BJ (cell line): ENCODE measurements at regions not wholly inside any gene's neighbourhood (a gene's known extent, or its start where the extent isn't known, plus 50 kb on each side); places are given as distances from the start of the nearest gene placed in this dataset.

ENCODE experiments used
- CTCF ChIA-PET: fragments of 350-600 bp; formaldehyde crosslinking; extraction: SDS; loops from one replicate; lab custom pipeline; 2021; ENCODE audit warnings: antibody characterized with exemption, inconsistent platforms; lab: Yijun Ruan, JAX
- POLR2A ChIA-PET: fragments of 300-600 bp; sonication (Branson Sonifier 250); formaldehyde crosslinking; extraction: SDS; loops from one replicate; lab custom pipeline; 2021; ENCODE audit warnings: antibody characterized with exemption; lab: Charles Lee
- DNase-seq: peaks from one replicate; pipeline ENCODE4 v3.0.0-alpha.2; 2011; ENCODE audit warnings: low read depth
- H3K27me3 ChIP-seq: 2 replicates; pipeline ENCODE4 v1.6.0; 2011; ENCODE audit warnings: low read length; ENCODE audit not compliant: control insufficient read depth, insufficient read depth
- H3K36me3 ChIP-seq: 2 replicates; pipeline ENCODE4 v1.5.1; 2011; ENCODE audit warnings: low read length; ENCODE audit not compliant: control insufficient read depth, insufficient read depth
- H3K4me3 ChIP-seq: 2 replicates; pipeline ENCODE4 v1.5.1; 2011; ENCODE audit warnings: low read depth, mild to moderate bottlenecking, control low read depth, low read length
- TF ChIP-seq, protein P1 (sequence below): IDR thresholded peaks from 2 replicates; pipeline ENCODE4 v1.5.1; 2011; ENCODE audit warnings: low read depth, mild to moderate bottlenecking, control low read depth, inconsistent platforms, low read length, moderate library complexity; ENCODE audit not compliant: insufficient read depth

DNA sequence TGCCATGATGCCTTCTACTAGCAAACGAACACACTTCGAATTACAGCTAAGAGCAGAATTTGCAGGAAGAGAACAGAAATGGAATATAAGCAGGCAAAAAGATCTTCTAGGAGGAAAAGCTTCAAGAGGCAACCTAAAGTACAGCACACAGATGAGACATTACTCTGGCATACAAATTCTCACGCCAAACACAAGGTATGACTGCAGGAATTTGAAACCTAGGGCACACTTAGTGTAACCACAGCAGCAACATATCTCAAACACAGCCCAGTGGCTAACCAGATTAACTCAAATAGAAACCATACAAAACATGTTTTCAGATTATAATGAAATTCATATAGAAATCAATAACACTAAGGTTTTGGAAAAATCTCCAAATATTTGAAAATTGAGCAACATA lies 481.0 kb upstream of the RGMB start:
- TF ChIP-seq, protein P1, sequence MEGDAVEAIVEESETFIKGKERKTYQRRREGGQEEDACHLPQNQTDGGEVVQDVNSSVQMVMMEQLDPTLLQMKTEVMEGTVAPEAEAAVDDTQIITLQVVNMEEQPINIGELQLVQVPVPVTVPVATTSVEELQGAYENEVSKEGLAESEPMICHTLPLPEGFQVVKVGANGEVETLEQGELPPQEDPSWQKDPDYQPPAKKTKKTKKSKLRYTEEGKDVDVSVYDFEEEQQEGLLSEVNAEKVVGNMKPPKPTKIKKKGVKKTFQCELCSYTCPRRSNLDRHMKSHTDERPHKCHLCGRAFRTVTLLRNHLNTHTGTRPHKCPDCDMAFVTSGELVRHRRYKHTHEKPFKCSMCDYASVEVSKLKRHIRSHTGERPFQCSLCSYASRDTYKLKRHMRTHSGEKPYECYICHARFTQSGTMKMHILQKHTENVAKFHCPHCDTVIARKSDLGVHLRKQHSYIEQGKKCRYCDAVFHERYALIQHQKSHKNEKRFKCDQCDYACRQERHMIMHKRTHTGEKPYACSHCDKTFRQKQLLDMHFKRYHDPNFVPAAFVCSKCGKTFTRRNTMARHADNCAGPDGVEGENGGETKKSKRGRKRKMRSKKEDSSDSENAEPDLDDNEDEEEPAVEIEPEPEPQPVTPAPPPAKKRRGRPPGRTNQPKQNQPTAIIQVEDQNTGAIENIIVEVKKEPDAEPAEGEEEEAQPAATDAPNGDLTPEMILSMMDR = no peak
- Histone ChIP-seq H3K27me3 (no peaks in the 10 kb centered on the region), H3K4me3 (no peak overlapping the region), H3K36me3 (no peaks in the 10 kb centered on the region)
- CTCF ChIA-PET = interaction anchor here (0.9 to 1.2 kb wide), 3 partner anchors 9 to 348 kb away, joined by 3 read pairs; no protein-coding TSS in a partner anchor
- DNase-seq = no peak
- POLR2A ChIA-PET = no interaction called here

DNA sequence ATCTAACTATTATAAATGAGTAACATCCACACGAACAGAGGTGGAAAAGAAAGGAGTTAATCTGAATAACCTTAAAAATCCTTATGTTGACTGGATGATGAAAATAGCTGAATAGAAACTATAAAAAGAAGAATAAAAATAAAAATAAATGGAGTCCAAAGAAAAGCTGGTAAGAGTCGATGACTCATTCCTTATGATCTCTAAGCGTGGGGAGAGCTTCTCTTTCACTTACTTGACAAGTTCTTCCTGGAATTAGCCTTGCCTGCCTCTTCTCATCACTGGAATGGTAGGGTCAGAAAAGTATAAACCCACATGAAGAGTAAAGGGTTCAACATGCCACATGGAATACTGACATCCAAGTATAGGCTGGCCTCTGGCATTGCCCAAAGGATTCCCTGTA lies 477.0 kb upstream of the RGMB start:
- H3K27me3 ChIP-seq = no peaks in the 10 kb centered on the region
- TF ChIP-seq, protein P1 = no peak
- ChIA-PET CTCF (no interaction called here), POLR2A (no interaction called here)
- H3K36me3 ChIP-seq = no peaks in the 10 kb centered on the region
- no peak for DNase-seq
- no peak overlapping the region for H3K4me3 ChIP-seq

DNA sequence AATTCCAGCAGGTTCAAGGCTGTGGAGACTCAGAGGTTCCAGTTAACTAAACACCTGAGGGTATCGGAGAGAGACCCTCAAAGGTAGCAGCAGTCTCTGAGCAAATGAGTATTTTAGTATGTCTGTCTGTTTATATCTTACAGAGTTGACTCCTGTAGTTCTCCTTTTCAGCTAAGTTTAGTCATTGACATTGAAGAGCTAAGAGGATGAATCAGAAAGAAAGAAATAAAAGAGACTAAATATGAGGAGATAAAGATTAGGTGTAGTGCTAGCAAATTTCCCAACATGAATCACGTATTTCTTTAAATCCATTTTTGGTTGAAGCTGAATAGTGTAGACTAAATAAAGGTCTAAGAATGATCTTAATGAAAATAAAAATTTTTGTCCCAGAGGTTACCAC lies 474.0 kb upstream of the RGMB start:
- TF ChIP-seq, protein P1 = no peak
- no peaks in the 10 kb centered on the region for H3K27me3 ChIP-seq
- no peak for DNase-seq
- no peak overlapping the region for H3K4me3 ChIP-seq
- H3K36me3 ChIP-seq = no peaks in the 10 kb centered on the region
- POLR2A ChIA-PET = no interaction called here
- CTCF ChIA-PET = interaction anchor here (0.7 kb wide), 1 partner anchor 24 kb away, joined by 3 read pairs; no protein-coding TSS in a partner anchor

DNA sequence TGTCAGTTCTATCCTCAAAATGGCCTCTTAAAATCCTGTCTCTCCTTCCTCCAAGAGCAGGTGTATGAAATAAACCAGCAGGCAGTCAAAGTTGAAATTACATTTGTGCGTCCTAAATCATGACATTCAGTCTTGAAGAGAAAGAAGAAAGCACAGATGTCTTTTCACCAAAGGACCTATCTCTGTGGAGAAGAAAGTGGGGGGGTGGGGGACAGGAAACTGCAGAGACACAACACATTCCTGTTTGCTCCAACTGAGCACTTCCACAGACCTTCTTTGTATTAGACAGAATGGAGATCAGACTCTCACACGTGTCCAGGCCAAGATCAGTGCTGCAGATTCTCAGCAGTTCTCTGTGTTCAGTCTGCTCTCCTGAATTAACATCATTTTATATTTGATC lies 471.9 kb upstream of the RGMB start:
- TF ChIP-seq, protein P1 = no peak
- Histone ChIP-seq H3K4me3 (no peak overlapping the region), H3K27me3 (no peaks in the 10 kb centered on the region), H3K36me3 (no peaks in the 10 kb centered on the region)
- ChIA-PET POLR2A (no interaction called here), CTCF (interaction anchor here (0.7 kb wide), 1 partner anchor 9 kb away, joined by 3 read pairs; no protein-coding TSS in a partner anchor)
- DNase-seq = no peak

DNA sequence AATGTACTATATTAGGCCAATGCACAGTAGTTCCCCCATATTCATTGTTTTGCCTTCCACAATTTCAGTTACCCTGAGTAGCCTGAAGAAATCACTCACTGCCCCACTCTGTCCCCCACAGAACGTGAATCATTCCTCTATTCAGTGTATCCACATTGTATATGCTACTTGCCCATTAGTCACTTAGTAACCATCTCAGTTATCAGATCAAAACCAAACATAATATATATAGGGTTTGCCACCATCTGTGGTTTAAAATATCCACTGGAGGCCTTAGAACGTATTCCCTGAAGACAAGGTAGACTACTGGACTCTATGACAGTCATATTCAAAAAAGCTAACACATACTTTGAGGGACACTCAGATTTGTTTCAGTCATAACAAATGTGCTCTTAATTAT lies 465.7 kb upstream of the RGMB start:
- ChIA-PET POLR2A (interaction anchor here (0.6 kb wide), 1 partner anchor 93 kb away, joined by 3 read pairs; no protein-coding TSS in a partner anchor), CTCF (no interaction called here)
- TF ChIP-seq, protein P1 = no peak
- no peak for DNase-seq
- Histone ChIP-seq H3K4me3 (no peak overlapping the region), H3K36me3 (no peaks in the 10 kb centered on the region), H3K27me3 (no peaks in the 10 kb centered on the region)
